ENCODE measurements at regions not wholly inside any gene's neighbourhood (a gene's known extent, or its start where the extent isn't known, plus 50 kb on each side); places are given as distances from the start of the nearest gene placed in this dataset.

DNA sequence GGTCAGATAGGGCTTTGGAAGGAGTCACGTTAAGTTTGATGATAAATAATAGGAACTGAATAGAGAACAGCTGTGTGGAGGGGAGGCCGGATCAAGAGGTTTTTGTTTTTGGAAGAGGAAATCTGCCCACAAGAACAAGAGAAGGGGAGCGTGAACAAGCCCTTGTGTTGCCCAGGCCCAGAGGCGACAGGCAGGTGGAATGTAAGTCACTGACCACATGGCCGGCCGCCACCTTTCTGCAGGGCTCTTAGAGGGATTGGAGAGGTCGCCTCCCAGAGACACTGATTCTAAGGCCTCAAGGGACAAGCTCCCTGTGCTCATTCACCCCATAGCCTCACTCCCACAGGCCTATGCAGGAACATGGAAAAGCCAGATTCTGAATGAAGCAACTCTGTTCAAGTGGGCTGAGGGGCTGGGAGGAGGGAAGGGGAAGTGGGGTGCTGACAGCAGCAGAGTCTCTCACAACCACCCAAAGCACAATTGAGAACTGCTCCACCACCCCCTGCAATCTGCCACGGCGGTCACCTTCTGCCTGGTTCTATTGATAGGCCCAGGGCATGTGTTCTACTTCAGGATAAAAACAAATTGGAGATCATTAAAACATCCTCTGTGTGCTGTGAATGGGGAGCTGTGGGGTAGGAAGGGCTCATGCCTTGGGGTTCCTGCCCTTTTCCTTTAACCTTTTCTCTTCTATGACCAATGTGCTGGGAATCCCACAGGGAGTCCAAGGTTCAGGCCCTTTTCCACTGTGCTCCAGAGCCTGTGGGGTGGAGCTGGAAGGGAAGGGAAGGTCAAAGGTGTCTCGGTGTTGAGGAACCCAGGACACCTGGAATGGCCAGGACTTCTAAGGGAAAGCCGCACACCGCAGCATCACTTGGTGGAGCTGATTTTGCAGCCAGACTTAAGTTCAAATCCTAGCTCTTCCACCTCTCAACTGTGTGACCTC lies 63.3 kb upstream of the PARP1 start:
- H2AFZ ChIP-seq (ENCODE audit: low read depth): no peak overlapping the region
- CTCF ChIA-PET: interaction anchor here (0.6 to 1.0 kb wide), 3 partner anchors 24 to 1142 kb away, joined by 3 to 4 read pairs (median 3); no protein-coding TSS in a partner anchor
- 53% methylated on average over 9 of the region's 12 CpGs for WGBS (ENCODE audit: low lambda C conversion rate)

More for the DNA sequence above, 63.3 kb upstream of the PARP1 start:
- H3K4me1 ChIP-seq (ENCODE audit: control insufficient read depth in 1 of 2, insufficient read depth in 2 of 2, low read depth in 1 of 2, low read length in 1 of 2): peaks cover 6 to 23% of the 10 kb centered on the region in 2 experiments; a peak in 2 of 4 replicates
- H3K9ac ChIP-seq: no peak overlapping the region
- no peaks in the 10 kb centered on the region for H3K79me2 ChIP-seq (ENCODE audit: insufficient read depth)
- TF ChIP-seq POLR2AphosphoS5 (IDR thresholded peaks at IDR 0.05; ENCODE audit: low read depth, low read length): no peak
- TF ChIP-seq ZBTB33 (IDR thresholded peaks at IDR 0.05; ENCODE audit: borderline replicate concordance, low read depth): no peak
- no peak for TF ChIP-seq USF2 (IDR thresholded peaks at IDR 0.05; ENCODE audit: borderline replicate concordance, low read depth, low read length)
- TF ChIP-seq, protein P1, sequence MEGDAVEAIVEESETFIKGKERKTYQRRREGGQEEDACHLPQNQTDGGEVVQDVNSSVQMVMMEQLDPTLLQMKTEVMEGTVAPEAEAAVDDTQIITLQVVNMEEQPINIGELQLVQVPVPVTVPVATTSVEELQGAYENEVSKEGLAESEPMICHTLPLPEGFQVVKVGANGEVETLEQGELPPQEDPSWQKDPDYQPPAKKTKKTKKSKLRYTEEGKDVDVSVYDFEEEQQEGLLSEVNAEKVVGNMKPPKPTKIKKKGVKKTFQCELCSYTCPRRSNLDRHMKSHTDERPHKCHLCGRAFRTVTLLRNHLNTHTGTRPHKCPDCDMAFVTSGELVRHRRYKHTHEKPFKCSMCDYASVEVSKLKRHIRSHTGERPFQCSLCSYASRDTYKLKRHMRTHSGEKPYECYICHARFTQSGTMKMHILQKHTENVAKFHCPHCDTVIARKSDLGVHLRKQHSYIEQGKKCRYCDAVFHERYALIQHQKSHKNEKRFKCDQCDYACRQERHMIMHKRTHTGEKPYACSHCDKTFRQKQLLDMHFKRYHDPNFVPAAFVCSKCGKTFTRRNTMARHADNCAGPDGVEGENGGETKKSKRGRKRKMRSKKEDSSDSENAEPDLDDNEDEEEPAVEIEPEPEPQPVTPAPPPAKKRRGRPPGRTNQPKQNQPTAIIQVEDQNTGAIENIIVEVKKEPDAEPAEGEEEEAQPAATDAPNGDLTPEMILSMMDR (IDR thresholded peaks at IDR 0.05): no peak
- TF ChIP-seq NRF1 (IDR thresholded peaks at IDR 0.05; ENCODE audit: low read depth, low read length): no peak
- TF ChIP-seq GABPA (IDR thresholded peaks at IDR 0.05; ENCODE audit: low read depth): no peak
- no peak for TF ChIP-seq ELF1 (IDR thresholded peaks at IDR 0.05)
- TF ChIP-seq, protein P2, sequence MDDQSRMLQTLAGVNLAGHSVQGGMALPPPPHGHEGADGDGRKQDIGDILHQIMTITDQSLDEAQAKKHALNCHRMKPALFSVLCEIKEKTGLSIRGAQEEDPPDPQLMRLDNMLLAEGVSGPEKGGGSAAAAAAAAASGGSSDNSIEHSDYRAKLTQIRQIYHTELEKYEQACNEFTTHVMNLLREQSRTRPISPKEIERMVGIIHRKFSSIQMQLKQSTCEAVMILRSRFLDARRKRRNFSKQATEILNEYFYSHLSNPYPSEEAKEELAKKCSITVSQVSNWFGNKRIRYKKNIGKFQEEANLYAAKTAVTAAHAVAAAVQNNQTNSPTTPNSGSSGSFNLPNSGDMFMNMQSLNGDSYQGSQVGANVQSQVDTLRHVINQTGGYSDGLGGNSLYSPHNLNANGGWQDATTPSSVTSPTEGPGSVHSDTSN (IDR thresholded peaks at IDR 0.05): no peak
- TF ChIP-seq, protein P3, sequence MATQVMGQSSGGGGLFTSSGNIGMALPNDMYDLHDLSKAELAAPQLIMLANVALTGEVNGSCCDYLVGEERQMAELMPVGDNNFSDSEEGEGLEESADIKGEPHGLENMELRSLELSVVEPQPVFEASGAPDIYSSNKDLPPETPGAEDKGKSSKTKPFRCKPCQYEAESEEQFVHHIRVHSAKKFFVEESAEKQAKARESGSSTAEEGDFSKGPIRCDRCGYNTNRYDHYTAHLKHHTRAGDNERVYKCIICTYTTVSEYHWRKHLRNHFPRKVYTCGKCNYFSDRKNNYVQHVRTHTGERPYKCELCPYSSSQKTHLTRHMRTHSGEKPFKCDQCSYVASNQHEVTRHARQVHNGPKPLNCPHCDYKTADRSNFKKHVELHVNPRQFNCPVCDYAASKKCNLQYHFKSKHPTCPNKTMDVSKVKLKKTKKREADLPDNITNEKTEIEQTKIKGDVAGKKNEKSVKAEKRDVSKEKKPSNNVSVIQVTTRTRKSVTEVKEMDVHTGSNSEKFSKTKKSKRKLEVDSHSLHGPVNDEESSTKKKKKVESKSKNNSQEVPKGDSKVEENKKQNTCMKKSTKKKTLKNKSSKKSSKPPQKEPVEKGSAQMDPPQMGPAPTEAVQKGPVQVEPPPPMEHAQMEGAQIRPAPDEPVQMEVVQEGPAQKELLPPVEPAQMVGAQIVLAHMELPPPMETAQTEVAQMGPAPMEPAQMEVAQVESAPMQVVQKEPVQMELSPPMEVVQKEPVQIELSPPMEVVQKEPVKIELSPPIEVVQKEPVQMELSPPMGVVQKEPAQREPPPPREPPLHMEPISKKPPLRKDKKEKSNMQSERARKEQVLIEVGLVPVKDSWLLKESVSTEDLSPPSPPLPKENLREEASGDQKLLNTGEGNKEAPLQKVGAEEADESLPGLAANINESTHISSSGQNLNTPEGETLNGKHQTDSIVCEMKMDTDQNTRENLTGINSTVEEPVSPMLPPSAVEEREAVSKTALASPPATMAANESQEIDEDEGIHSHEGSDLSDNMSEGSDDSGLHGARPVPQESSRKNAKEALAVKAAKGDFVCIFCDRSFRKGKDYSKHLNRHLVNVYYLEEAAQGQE (IDR thresholded peaks at IDR 0.05; ENCODE audit: low read depth, low read length): no peak
- TF ChIP-seq RAD21 (IDR thresholded peaks at IDR 0.05; ENCODE audit: low read length): no peak
- no peak for TF ChIP-seq FOSL2 (IDR thresholded peaks at IDR 0.05; ENCODE audit: borderline replicate concordance, low read depth)
- TF ChIP-seq, protein P4, sequence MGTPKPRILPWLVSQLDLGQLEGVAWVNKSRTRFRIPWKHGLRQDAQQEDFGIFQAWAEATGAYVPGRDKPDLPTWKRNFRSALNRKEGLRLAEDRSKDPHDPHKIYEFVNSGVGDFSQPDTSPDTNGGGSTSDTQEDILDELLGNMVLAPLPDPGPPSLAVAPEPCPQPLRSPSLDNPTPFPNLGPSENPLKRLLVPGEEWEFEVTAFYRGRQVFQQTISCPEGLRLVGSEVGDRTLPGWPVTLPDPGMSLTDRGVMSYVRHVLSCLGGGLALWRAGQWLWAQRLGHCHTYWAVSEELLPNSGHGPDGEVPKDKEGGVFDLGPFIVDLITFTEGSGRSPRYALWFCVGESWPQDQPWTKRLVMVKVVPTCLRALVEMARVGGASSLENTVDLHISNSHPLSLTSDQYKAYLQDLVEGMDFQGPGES (IDR thresholded peaks at IDR 0.05; ENCODE audit: low read depth, low read length): no peak
- no peak for TF ChIP-seq YY1 (IDR thresholded peaks at IDR 0.05; ENCODE audit: low read depth)
- no peak for TF ChIP-seq EZH2phosphoT487 (IDR thresholded peaks at IDR 0.05; ENCODE audit: borderline replicate concordance, low read depth)
- TF ChIP-seq JUND (IDR thresholded peaks at IDR 0.05): no peak
- H3K27ac ChIP-seq (ENCODE audit: low read depth in 2 of 2, low read length in 1 of 2): no peak overlapping the region
- POLR2A ChIA-PET: no interaction called here
- no peaks in the 10 kb centered on the region for H3K9me2 ChIP-seq
- H3K4me3 ChIP-seq (ENCODE audit: low read depth in 2 of 2, low read length in 1 of 2): no peak overlapping the region
- no peaks in the 10 kb centered on the region for H3F3A ChIP-seq (replicated peaks; ENCODE audit: insufficient read depth)
- no peaks in the 10 kb centered on the region for H3K9me3 ChIP-seq
- no peak for DNase-seq
- H3K27me3 ChIP-seq (ENCODE audit: insufficient read depth): peaks cover 8% of the 10 kb centered on the region; the same call in 1 of the 2 replicates
- H3K4me2 ChIP-seq: no peak overlapping the region
- no peaks in the 10 kb centered on the region for H3K36me3 ChIP-seq (replicated peaks in 1 of 2; ENCODE audit: control insufficient read depth in 1 of 2, insufficient read depth in 2 of 2, low read length in 1 of 2)
- no peaks in the 10 kb centered on the region for H4K20me1 ChIP-seq (ENCODE audit: insufficient read depth)
